GM23248 (cell line): ENCODE measurements at regions not wholly inside any gene's neighbourhood (a gene's known extent, or its start where the extent isn't known, plus 50 kb on each side); places are given as distances from the start of the nearest gene placed in this dataset.

Experiments used
- EZH2 ChIP-seq: fragments of 200-600 bp; sonication (generic); IDR thresholded peaks from 2 replicates; pipeline ENCODE4 v1.6.1; 2018; ENCODE audit warnings: antibody characterized with exemption, mild to moderate bottlenecking; ENCODE audit not compliant: insufficient read depth, poor library complexity, severe bottlenecking
- EZH2phosphoT487 ChIP-seq: fragments of 200-600 bp; sonication (generic); IDR thresholded peaks from 2 replicates; pipeline ENCODE4 v1.6.1; 2018; ENCODE audit warnings: antibody characterized with exemption, moderate library complexity, mild to moderate bottlenecking, low read depth; ENCODE audit not compliant: insufficient read depth

- TF ChIP-seq EZH2 (no peak), EZH2phosphoT487 (no peak)
Observed at GRCh38 chr2:129188451-129188850, 791.0 kb upstream of the RAB6C start.
